Hematopoietic multipotent progenitor cell treated with erythropoietin and hydrocortisone succinate and interleukin-3 and kit ligand, for 8 days (in vitro differentiated cells): ENCODE measurements at regions not wholly inside any gene's neighbourhood (a gene's known extent, or its start where the extent isn't known, plus 50 kb on each side); places are given as distances from the start of the nearest gene placed in this dataset.
"Not testable (repeated sequence)": the region's sequence is repeated elsewhere in the genome, so short reads cannot be mapped to it uniquely, and the experiment has no call there.

Source experiments
- DNase-seq: peaks from one replicate; pipeline ENCODE4 v3.0.0-alpha.2; 2015

- DNase-seq = no peak
Measured at GRCh38 chr12:69149270-69149669, 90.1 kb upstream of the CPSF6 start.

DNA sequence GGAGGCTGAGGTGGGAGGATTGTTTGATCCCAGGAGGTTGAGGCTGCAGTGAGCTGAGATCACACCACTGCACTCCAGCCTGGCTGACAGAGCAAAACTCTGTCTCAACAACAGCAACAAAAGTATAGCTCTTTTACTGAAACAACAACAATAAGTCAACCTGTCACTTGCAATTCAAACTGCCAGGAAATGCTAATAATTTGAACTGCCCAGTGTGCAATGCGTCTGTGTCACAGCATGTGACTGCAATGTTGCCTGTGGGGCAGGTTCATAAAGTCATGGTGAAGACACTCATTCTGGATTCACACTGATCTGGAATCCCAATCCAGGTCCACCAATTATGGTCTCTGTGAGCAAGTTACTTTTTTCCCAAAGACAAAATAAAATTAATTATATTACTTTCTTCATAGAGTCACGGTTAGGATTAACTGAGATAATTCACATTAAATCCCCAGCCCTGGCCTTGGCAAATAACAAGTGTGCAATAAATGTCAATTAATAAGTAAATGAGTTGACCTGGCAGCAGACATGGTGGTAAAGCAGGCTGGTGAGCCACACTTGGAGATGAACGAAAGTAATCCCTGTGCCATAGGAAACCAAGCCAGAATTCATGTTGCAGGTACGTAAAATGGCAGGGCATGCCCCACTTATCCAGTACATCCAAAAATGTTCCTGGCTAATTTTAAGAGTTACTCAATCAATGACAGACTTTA, 89.1 kb upstream of the CPSF6 start:
- DNase-seq = no peak

DNA sequence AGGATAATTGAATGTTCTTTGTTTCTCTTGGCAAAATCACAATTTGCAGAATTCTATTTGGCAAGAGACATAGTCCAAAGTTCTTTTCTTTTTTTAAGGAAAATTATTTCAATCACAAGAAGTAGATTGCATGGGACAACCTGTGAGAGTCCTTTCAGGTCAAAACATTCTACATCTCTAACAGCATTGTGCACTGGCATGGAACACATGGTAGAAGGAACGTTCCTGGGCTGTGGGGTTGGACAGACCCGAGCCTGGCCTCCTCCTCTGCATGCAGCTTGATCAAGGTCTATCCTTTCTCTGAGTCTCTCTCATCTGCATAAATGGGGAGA, 88.6 kb upstream of the CPSF6 start:
- DNase-seq = no peak

- DNase-seq = no peak
Measured at GRCh38 chr12:69151254-69151764, 88.1 kb upstream of the CPSF6 start.

- DNase-seq = peak; percentile 85
Measured at GRCh38 chr12:69154585-69155363, 84.6 kb upstream of the CPSF6 start.

DNA sequence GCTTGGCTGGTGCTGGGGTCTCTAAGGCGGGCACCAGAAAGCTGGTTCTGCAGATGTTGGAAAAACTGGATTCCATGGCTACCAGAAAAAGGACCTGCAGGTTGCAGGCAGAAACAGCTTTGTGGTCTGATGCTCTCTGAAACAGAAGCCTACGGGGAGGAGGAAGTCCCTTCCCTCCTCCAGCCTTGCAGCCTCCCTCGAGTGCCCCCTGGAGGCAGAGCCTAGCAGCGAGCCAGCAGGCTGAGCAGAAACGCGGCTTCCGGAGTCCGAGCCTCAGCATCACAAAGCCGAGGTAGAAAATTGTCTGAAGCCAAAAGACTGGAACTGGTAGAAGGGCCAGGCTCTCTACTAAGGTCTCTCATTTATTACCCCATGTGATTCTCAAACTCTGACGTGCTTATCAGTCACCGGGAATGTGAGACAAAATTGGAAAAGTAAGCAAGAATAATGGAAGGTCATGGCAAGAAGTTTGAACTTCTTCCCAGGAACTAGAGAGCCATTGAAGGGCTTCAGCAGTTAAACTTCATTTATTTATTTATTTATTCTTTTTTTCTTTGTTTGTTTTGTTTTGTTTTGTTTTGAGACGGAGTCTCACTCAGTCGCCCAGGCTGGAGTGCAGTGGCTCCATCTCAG, 82.2 kb upstream of the CPSF6 start:
- DNase-seq = peak; percentile 87

DNA sequence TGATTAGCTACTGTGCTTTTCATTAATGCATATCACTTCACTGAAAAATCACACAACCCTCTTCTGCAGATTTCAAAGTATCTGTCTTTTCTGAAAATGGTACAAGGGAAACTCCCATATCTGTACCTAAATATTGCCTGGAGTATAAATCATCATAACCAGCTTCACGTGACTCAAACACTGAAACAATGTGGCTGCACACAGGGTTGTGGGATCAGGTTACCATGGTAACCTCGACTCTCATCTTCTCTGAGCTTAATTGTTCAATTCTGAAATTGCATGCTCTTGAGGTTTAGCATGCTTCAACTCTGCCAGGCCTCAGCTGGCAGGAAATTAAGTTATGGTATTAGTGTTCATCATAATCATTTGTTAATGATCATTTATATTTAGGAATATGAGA, 77.5 kb upstream of the CPSF6 start:
- DNase-seq = no peak

- DNase-seq = peak; percentile 22
Measured at GRCh38 chr12:69163681-69164362, 75.5 kb upstream of the CPSF6 start.

- DNase-seq = no peak
Measured at GRCh38 chr12:69167648-69168165, 71.7 kb upstream of the CPSF6 start.

- no peak for DNase-seq
Measured at GRCh38 chr12:69168363-69168762, 71.0 kb upstream of the CPSF6 start.

GRCh38 chr12:69168828-69169227, 70.5 kb upstream of the CPSF6 start:
- DNase-seq = no peak

GRCh38 chr12:69170293-69170692, 69.1 kb upstream of the CPSF6 start:
- DNase-seq = no peak

DNA sequence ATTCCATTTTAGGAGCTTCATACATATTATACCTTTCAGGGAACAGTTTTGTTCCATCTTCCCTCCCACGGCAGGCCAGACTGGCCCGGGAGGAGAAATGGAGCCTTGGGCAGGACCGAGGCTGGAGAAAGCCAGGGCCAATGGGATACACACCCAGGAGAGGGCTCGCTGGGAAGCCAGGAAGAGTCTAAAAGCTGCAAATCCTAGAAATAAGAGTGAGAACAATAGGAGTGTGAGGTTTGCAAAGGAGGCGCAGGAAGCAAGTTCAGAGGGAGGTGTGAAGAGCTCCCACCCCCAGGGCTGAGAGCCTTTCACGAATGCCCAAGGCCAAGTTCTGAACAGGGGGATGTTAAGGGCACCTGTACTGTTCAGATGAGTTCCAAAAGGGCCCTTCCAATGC, 67.5 kb upstream of the CPSF6 start:
- no peak for DNase-seq

DNA sequence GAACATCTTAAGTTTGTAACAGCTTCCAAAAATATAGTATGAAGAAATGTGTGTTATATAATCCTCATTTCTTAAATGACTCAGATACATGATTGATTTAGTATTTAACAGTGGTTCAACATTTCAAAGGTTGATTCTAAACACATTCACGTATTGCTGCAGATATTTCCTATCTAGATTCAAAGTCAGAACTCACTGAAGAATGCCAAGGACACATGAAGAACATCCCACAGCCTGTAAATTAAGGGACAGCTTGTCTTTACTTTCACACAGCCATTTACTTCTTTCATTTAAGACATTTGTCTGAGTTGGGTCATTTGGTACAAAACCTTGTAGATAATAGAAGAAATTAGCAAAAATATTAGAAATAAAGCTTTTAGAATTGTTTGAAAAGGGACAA, 66.9 kb upstream of the CPSF6 start:
- DNase-seq = no peak

GRCh38 chr12:69173368-69173767, 66.0 kb upstream of the CPSF6 start:
- no peak for DNase-seq

DNA sequence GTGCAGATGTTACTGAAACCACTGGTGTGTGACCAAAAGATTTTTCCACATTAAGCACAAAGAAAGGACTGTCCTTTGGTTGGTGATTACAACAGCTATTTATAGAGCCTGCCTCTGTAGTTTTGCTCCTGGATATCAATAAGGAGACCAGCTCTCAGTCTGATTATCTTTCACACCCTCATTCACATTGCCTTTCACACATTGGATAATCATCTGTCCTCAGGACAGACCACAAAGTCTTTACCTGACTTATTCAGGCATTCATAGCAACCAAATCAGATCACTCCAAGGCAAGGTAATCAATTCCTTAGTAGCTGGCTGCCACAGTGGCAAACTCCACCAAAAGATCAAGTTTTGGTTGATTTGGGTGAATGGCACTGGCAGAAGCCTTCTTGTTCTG, 59.6 kb upstream of the CPSF6 start:
- DNase-seq = peak; percentile 61

DNA sequence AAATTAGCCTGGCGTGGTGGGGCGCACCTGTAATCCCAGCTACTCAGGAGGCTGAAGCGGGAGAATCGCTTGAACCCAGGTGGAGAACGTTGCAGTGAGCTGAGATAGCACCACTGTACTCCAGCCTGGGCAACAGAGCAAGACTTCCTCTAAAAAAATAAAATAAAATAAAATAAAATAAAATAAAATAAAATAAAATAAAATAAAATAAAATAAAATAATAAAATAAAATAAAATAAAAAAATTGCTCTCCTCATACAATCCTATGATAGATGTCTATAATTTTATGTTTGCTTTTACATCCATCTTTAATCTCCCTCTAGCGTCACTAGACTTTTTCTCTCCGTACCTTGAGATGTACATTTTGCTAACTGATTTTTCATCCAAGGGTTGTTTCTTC, 51.8 kb upstream of the CPSF6 start:
- not testable (repeated sequence) for DNase-seq

DNA sequence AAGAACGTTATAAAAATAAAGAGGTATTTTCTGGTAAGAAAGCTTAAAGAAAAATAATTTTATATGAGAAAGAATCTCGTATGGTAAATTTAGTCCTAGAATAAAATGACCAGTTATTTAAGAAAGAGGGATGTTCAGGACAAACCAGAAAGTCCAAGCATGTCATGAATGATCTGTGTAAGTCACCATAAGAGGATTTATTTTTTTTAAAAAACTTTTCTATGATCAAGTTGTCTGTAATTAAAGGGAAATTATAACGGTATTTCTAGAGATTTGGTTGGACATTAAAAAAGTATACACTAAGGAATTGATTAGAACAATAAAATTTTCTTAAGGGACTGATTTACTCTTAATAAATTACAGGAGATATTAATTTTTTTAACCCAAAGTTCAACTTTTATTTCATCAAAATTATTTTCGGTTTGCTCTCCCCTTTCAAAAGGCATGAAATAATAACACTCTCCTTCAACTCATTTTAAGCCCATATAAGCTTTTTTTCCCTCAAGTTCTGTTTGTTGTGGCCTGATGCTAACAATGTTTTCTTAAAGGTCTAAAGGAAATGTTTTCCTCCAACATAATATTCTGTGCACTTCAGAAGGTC, 49.9 kb upstream of the CPSF6 start:
- DNase-seq = no peak
